GM19395 (cell line): ENCODE measurements at regions not wholly inside any gene's neighbourhood (a gene's known extent, or its start where the extent isn't known, plus 50 kb on each side); places are given as distances from the start of the nearest gene placed in this dataset.

Experiments used
- ATAC-seq: cut with Tn5 transposase; IDR thresholded peaks from one replicate; pipeline ENCODE4 v1.9.1; 2021; ENCODE audit warnings: mild to moderate bottlenecking, moderate library complexity; ENCODE audit not compliant: unreplicated experiment

DNA sequence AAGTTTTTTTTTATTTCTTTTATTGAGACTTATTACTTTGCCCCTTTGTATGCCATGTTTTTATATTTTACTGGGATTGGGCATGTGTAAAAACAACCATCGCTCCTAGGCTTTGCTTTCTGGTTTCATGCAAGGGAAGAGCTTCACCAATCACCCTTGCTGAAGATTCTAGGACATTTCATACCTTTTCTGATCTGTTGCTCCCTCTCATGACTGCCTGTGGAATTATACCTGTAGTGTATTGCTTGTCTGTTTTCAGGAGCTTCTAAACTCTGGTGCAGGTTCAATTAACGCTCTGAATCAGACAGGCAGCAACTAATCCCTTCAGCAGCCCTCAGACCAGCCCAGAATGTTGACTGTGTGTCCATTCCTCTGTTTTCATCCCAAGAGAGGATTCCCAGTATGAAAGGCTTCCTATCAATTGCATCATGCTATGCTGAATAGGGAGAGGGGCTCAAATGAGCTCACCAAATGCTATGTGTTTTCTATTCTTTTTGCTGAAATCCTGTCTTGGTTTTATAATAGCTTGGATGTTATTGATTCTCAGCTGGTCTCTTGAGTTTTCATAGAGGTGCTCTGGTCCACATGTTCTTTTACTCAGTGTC, 572.9 kb upstream of the CDH6 start:
- ATAC-seq = no peak

DNA sequence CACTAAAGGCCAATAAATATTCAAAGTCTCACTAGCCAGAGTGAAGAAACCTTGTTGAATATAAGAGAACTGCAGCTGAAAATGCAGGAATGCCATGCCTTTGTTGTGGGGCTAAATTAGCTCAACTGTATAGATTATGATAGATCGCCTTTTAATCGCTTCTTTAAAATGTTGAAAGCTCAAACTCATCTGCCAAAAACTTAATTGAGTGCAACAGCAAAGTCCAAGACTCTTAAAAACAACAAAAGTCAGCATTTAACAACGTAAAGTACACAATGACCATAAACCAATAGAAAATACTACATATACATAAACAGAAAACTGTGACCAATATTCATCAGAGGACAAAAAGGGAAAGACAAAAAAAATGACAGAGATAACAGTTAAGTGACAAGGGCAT, 585.0 kb upstream of the CDH6 start:
- no peak for ATAC-seq

DNA sequence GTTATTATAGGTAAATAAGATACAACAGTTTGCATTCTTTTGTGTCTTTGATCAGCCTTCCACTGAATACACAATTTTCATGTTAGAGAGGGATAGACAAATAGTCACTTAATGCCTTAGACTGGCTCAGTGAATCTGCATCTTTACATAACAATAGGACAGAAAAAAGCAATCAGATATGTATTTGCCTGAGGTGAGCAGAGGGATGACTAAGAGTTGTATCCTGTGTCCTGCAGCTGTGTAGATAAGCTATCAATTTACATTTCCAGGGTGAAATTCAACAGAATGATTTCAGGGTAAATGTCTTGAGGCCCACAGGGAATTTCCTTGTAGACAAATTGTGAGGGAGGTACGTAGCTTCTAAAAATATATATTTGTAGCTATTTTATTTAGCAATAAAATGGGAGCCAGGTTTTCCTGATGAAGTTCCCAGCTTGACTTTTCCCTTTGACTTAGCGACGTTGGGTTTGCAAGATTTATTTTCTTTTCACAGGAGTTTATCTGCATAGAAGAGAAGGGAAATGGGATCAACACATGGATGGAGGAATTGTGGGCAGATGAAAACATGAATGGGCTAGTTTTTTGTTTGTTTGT, 586.1 kb upstream of the CDH6 start:
- ATAC-seq = no peak

DNA sequence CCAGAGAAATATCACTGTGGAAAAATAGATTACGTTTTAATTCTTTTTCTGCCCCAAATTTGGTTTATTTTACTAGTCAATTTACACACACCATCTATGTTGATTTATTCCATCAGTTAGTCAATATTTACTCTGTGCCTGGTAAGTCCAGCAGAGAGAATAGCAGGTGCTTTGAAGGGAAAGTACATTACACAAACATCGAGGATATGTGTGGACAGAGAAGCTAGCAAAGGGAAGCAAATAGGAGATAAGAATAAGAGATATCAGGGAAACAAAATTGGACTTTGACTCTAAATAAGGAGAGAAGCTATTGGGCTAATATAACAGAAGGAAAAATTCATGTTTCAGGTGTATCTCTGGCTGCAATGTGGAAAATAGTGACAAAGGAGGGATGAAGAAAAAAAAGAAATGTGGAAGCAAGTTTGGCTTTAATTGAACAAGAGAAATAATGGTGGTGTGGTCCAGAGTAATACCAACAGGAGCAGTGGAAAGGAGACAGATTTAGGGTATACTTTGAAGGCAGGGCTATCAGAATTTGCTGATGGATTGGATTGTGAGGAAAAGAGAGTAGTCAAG, 587.7 kb upstream of the CDH6 start:
- no peak for ATAC-seq

DNA sequence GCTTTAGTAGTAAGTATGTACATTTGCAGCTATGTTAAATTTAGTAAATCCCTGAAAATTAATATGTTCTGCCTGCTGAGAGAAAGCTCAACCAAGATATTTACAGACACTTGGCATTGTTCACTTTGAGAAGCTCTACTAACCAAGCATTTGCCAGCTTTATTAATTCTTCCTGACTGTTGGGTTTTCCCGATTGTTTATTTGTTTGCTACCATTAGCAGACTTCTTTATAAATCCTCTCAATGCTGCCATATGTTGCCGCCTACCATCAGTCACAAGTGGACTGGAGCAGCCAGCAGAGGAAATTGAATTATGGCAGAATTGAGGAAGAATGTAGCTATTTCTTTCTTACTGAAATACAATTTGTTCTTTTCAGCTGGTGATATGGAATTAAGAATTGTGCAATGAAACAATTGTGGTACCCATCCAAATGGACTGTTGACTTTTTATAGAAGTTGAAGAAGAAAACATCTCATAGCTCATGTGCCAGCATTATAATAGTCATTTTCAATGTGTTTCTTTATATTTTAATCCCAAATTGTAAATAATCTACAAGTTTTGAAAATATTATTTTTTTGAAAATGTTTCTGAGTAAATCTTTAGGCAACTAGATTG, 588.7 kb upstream of the CDH6 start:
- ATAC-seq = no peak

DNA sequence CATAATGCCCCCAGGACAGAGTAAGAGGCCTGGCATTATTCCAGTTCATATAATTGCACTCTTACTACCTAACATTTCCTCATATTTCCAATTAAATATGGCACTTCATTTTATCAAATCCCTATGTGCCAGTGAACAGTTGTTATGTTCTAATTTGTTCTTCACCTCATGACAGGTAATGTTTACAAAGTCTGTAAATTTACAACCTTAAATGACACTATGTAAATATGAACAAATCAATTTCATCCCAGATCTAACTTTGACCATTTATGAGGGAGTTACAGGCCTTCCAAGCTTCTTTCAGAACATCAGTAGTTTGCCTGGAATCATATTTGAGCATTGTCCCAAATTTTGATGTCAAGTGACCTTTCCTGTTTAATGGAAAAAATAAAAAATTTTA, 592.6 kb upstream of the CDH6 start:
- no peak for ATAC-seq

DNA sequence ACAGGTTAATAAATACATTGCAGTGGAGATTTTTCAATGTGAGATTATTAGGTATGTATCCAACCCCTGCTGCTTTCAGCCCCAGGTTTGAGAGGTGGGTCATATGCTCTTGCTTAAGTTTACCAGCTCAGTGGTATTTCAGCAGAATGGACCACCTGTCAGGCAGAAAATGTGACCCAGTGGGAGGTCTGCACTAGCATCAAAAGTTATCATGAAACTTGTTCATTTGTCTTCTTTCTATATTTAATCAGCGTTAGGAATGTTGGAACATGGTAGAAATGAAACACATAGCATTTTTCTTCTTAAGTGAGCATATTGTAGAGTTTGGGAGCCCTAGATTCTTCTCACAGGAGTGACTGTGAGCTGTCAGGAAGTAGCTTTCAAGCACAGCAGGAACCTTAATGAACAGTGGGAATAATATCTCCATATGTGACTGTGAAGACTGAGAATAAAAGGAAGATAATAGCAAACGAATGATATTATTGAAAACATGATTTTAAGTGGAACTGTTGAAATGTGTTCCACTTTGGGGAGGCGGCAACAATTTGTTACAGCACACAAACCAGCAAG, 596.9 kb upstream of the CDH6 start:
- no peak for ATAC-seq

DNA sequence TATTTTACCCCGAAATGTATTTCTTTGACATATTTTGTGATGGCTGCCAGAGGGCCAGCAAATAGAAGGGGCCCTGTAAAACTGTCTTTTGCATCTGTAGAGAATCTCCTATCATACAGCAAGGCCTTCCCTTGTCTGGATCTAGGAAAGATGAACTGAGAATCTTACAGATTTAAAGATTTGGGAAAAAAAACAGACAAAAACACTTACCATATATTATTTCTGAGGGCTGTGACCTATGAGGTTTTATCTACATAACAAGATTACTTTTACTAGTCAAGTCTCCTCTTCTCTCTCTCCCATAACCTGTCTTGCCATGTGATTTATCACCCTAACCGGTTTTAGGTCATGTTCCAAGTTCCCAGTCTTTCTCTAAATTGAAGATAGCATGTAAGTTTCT, 599.2 kb upstream of the CDH6 start:
- no peak for ATAC-seq

DNA sequence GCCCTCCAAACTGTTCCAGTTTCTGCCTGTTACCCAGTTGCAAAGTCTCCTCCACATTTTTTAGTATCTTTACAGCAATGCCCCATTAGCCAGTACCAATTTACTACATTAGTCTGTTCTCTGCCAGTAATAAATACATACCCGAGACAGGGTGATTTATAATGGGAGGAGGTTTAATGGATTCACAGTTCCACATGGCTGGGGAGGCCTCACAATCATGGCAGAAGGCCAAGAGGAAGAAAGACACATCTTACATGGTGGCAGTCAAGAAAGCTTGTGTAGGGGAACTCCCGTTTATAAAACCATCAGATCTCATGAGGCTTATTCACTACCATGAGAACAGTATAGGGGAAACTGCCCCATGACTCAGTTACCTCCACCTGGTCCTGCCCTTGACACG, 600.7 kb upstream of the CDH6 start:
- ATAC-seq = no peak

DNA sequence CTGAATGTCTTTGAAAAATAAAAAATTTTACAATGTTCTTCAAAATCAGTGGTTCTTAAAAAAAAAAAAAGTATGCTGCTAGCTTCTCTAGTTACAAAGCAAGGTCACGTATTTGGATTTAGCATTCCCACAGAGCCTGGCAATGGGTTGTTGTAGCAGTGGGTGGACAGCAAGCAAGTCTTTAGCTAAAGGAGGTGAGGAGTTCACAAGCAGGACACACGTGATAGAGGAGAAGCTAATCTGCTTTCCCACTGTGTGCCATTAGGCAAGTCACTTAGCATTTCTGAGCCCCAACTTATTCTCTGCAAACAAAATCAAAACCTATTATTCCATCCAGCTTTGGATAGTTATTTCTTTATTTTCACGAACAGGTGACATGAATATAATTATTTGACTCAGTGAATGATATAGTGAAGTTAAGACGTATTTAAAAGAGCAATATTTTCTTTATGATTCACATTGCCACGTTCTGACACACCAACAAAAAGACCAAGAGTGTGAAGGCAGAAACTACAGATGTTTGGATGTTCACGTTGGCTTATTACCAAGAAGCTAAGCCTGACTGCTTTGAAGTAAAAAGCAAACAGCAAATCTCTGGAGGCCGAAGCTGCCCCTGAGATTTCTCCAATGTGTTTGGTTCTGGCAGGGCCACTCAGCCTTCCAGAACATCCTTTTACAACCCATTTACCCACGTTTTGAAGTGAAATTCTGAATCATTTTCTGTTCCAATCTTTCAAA, 612.1 kb upstream of the CDH6 start:
- no peak for ATAC-seq

DNA sequence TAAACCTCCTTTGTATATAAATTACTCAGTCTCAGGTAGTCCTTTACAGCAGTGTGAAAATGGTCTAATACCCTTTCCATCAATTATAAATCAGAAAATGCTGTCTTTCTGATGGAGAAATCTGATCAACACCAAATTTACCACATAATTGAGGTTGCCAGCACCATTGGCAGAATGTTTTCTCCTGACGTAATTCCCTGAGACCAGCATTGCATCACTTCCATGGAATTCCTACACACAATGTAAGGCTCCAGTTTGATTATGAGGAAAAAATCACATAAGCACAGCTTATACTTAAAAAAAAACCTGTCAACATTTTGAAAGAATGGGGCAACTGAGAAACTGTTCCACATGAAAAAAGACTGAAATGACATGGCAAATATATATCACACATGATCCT, 618.7 kb upstream of the CDH6 start:
- ATAC-seq = no peak

DNA sequence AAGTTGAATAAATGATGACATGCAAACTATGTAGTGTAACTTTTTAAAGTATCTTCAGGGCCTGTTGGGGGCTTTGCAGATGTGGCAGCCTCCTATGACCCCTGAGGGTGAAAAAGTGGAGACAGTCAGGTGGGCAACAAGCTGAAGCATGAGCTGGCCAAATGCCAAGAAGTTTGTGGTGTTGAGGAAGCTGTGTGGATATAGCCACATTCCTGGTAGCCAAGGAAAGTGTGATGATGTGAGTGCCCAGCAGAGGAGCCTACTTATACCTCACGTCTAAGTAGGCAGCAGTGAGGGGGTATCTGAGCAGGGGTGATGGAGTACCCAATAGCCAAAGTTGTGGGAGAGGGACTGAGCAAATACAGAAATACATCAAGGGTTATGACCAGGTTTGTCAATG, 621.2 kb upstream of the CDH6 start:
- ATAC-seq = no peak

DNA sequence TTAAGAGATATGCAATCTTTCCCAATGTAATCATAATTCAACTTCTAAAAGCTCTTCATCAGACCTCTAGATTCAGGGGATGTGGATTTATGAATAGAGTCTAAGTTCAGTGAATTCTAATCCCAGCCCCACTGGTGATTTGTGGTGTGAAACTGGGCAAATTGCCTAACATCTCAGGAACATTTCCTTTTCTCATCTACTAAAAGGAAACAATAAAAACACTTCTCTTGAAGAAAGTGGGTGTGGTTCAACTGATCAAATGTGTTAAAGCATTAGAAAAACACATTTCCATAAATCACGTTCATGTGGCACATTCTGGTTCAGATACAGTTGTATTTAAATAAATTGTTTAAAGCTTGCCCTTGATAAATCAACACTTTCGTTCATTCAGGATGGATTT, 631.7 kb upstream of the CDH6 start:
- no peak for ATAC-seq

DNA sequence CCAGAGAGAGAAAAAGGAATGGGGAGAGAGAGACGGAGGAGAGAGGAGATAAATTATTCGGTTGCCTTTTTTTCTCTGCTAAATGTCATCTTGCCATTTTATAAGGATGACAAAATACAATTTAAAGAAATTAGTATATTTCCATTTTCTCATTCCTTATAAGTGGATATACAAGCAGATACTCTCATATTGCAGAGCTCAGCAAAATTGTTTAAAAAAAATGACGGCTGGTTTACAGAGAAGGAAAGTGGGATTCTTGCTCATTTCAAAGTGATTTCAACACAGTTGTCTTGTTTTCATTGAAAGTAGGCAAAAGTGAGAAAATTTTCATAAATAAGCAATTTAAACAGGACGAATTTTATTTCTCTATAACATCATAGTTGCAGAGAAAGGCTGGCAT, 641.9 kb upstream of the CDH6 start:
- ATAC-seq = no peak

DNA sequence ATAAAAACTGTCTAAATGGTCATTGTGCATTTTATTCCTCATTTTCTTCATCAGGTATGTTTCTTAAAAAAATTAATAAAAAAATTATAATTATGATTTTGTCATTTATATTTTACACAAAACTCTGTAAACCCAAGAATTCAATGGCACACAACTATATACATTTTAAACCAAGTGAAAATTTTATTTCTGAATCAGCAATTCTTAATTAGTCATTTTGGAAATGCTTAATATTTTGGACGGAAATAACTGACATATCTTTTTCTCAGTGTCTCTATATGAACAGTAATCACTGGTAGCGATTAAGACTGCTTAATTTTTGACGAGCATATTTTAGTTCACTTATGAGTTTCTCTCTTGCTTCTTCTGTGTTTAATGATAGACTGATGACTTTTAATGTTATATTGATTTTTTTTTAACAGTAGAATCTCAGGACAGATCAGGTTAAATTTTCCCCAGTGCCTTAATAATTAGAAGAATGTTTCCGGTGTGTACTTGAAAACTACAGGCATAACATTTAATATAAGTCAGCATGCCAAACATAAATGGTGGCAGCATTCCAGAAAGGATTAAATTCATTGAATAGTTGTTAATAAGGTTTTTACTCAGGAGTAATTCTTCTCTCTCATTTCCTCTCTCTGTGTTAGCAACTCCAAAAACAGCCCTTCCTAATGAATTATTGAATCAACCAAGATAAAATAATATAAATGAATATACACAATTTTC, 644.7 kb upstream of the CDH6 start:
- no peak for ATAC-seq

DNA sequence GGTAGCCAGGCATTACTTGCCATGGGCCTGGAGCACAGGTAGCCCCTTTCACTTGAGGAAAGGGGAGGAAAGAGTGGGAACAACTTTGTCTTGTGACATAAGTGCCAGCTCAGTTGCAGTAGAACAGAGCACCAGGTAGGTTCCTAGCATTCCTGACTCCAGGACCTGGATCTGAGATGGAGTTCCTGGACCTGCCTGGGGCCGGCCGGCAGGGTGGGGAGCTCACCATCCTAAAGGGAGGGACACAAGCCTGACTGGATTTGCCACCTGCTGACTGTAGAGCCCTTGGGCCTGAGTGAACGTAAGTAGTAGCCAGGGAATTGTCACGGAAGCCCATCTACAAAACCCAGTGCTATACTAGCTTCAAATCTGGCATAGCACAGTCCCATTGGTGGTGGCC, 653.3 kb upstream of the CDH6 start:
- ATAC-seq = no peak

DNA sequence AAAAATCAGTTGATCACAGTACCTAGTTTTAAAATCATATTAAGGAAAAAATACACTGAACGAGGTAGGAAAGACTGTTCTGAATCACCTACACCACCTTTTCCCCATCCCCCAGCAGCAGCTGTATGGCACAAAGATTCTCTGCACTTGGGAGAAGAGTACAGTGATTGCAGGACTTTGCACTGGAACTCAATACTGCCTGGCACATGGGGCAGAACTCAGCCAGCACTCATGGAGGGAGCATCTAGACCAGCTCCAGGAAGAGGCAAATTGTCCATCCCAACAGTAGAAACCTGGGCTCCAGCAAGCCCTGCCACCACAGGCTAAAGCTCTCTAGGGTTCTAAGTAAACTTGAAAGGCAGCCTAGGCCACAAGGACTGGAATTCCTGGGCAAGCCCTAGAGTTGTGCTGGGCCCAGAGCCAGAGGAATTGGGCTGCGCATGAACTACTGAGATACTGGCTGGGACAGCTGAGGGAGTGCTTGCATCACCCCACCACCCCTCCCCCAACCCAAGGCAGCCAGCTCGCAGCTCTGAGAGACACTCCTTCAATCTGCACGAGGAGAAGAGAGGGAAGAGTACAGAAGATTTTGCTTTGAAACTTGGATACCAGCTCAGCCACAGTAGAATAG, 654.4 kb upstream of the CDH6 start:
- no peak for ATAC-seq

DNA sequence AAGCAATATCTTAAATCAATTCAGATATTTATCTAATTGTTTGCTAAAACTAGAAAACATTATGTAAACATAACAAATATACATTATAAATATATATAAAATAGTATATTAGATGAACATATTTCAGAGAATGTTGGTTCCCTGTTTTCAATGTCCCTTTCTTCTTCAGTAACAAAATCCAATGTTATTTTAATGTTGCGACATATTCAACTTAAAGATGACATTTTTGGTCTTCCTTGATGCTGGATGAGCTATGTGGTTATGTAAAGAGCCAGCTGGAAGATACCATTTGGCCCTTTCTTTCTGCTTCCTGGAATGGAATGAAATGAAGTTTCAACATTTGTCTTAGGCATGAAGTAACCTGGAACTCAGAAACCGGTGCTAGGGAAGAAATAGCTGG, 668.1 kb upstream of the CDH6 start:
- ATAC-seq = no peak

DNA sequence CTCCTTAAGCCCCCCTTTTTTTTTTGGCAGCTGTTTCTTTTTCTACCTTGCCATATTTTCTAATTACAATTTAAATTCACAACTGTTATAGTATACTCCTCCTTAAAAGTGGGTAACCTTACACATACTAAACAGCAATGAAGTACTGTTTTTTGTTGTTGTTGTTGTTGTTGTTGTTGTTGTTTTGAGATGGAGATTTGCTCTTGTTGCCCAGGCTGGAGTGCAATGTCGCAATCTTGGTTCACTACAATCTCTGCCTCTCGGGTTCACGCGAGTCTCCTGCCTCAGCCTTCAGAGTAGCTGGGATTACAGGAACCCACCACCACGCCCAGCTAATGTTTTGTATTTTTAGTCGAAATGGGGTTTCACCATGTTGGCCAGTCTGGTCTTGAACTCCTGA, 669.1 kb upstream of the CDH6 start:
- ATAC-seq = no peak

DNA sequence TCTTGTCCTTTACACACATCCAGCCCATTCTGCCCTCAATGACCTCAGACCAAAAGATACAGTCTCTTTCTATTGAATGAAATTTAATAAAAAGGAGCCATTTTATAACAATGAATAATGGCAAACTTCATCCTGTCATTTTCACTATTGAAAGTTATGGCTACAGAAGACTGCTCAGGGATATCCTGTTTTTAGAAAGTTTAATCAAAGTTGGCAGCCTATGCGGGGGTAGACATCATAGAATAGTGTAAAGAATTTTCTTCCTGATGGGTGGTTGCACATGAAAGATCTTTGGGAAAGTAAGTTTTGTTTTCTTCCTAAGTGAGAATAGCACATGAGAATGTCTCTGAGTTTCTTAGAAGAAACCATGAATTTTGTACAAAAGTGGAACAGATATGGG, 670.4 kb upstream of the CDH6 start:
- no peak for ATAC-seq
